ENCODE measurements at regions not wholly inside any gene's neighbourhood (a gene's known extent, or its start where the extent isn't known, plus 50 kb on each side); places are given as distances from the start of the nearest gene placed in this dataset.

GRCh38 chr10:44201656-44202055 lies 183.2 kb downstream of the CXCL12 start:
- WGBS = 79% methylated on average over 2 of the region's 2 CpGs
- Histone ChIP-seq H3K4me1 (ENCODE audit: insufficient read depth) (no peaks in the 10 kb centered on the region), H3K36me3 (ENCODE audit: insufficient read depth) (no peaks in the 10 kb centered on the region), H3K27ac (ENCODE audit: low read depth) (no peak overlapping the region), H3K4me3 (ENCODE audit: low read depth, low read length) (no peak overlapping the region)
- DNase-seq (ENCODE audit: extremely low spot score) = no peak

GRCh38 chr10:44201011-44201410 lies 183.9 kb downstream of the CXCL12 start:
- Histone ChIP-seq H3K4me3 (ENCODE audit: low read depth, low read length) (no peak overlapping the region), H3K36me3 (ENCODE audit: insufficient read depth) (no peaks in the 10 kb centered on the region), H3K4me1 (ENCODE audit: insufficient read depth) (no peaks in the 10 kb centered on the region), H3K27ac (ENCODE audit: low read depth) (no peak overlapping the region)
- WGBS = 96% methylated on average over 6 of the region's 6 CpGs
- no peak for DNase-seq (ENCODE audit: extremely low spot score)

DNA sequence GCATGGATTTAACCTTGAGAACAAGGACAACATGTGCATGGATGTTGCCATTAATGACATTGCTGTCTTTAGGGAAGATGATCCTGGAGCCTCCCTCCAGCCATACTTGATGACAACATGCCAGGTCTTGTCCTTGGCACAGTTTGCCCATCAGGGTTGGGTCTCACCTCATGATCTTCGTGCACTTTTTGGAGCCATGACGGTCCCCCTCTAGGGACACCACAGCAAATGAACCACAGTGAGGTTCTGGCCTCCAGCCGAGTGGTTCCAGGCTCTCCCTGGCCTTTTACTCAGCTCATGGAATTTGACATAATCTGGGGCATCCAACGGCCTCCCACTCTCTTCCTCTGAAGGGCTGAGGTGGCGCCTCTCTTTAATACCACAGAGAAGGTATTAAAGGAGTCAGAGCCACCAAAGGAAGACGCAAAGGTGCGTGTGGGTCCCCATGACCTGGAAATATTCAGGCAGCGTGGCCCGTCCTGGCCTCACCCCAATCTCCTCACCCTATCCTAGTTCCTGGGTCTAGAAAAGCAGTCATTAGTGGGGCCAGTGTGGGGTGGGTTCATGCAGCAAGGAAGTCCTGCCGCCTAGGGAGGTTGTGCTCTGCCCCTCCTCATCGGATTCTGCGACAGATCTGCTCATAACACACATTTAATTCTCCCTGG lies 184.8 kb downstream of the CXCL12 start:
- no peaks in the 10 kb centered on the region for H3K36me3 ChIP-seq (ENCODE audit: insufficient read depth)
- H3K27ac ChIP-seq (ENCODE audit: low read depth) = no peak overlapping the region
- H3K4me3 ChIP-seq (ENCODE audit: low read depth, low read length) = no peak overlapping the region
- 97% methylated on average over 12 of the region's 12 CpGs for WGBS
- H3K4me1 ChIP-seq (ENCODE audit: insufficient read depth) = no peaks in the 10 kb centered on the region
- DNase-seq (ENCODE audit: extremely low spot score) = no peak

GRCh38 chr10:44199267-44199666 lies 185.6 kb downstream of the CXCL12 start:
- Histone ChIP-seq H3K27ac (ENCODE audit: low read depth) (no peak overlapping the region), H3K4me3 (ENCODE audit: low read depth, low read length) (no peak overlapping the region), H3K36me3 (ENCODE audit: insufficient read depth) (no peaks in the 10 kb centered on the region), H3K4me1 (ENCODE audit: insufficient read depth) (no peaks in the 10 kb centered on the region)
- no peak for DNase-seq (ENCODE audit: extremely low spot score)
- 97% methylated on average over 3 of the region's 3 CpGs for WGBS

DNA sequence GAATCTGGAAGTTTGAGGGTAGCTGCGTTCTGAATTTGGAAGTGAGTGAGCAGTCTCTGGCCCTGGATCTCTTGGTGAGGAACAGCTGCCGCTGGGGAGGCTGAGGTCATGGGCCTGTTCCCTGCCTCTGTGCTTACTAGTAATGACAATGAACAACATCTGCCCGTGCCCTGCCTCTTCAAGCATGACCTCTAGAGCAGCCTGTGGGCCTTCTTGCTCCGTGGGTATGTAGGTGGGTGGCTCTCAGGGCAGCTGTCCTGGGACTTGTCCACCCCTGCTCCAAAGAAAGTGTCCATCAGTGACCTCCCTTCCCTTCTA lies 186.2 kb downstream of the CXCL12 start:
- 69% methylated on average over 4 of the region's 4 CpGs for WGBS

GRCh38 chr10:44198096-44198779 lies 186.7 kb downstream of the CXCL12 start:
- peak overlapping the region; percentile 49 for H3K27ac ChIP-seq (ENCODE audit: low read depth)
- H3K36me3 ChIP-seq (ENCODE audit: insufficient read depth) = no peaks in the 10 kb centered on the region
- DNase-seq (ENCODE audit: extremely low spot score) = no peak
- 64% methylated on average over 4 of the region's 4 CpGs for WGBS
- no peak overlapping the region for H3K4me3 ChIP-seq (ENCODE audit: low read depth, low read length)
- H3K4me1 ChIP-seq (ENCODE audit: insufficient read depth) = no peaks in the 10 kb centered on the region

More for the DNA sequence above, 186.2 kb downstream of the CXCL12 start:
- no peak overlapping the region for H3K4me3 ChIP-seq (ENCODE audit: low read depth, low read length)
- no peak overlapping the region for H3K27ac ChIP-seq (ENCODE audit: low read depth)
- no peak for DNase-seq (ENCODE audit: extremely low spot score)
- H3K36me3 ChIP-seq (ENCODE audit: insufficient read depth) = no peaks in the 10 kb centered on the region
- no peaks in the 10 kb centered on the region for H3K4me1 ChIP-seq (ENCODE audit: insufficient read depth)

GRCh38 chr10:44197646-44198045 lies 187.3 kb downstream of the CXCL12 start:
- Histone ChIP-seq H3K27ac (ENCODE audit: low read depth) (peak overlapping the region; percentile 49), H3K4me1 (ENCODE audit: insufficient read depth) (no peaks in the 10 kb centered on the region), H3K36me3 (ENCODE audit: insufficient read depth) (no peaks in the 10 kb centered on the region), H3K4me3 (ENCODE audit: low read depth, low read length) (no peak overlapping the region)
- 97% methylated on average over 3 of the region's 3 CpGs for WGBS
- DNase-seq (ENCODE audit: extremely low spot score) = no peak

DNA sequence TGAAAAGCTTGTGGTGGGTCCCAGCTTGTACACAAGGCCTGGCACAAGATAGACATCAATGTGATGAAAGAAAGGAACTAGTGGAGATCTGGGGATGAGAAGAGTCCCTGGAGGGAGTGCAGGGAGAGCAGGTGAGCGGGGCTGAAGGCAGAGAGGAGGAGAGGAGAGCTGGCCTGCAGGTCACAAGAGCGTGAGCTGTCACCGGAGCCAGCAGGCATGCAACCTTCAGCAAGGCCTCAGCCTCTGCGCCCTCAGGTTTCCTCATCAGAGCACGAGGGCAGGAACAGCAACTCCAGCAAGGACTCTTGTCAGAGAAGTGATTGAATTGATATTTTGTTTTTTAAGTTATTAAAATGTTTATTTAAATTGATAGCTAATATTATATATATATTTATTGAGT lies 188.6 kb downstream of the CXCL12 start:
- H3K36me3 ChIP-seq (ENCODE audit: insufficient read depth) = no peaks in the 10 kb centered on the region
- no peak overlapping the region for H3K4me3 ChIP-seq (ENCODE audit: low read depth, low read length)
- 98% methylated on average over 5 of the region's 5 CpGs for WGBS
- no peak for DNase-seq (ENCODE audit: extremely low spot score)
- no peak overlapping the region for H3K27ac ChIP-seq (ENCODE audit: low read depth)
- no peaks in the 10 kb centered on the region for H3K4me1 ChIP-seq (ENCODE audit: insufficient read depth)

- H3K36me3 ChIP-seq (ENCODE audit: insufficient read depth) = no peaks in the 10 kb centered on the region
- no peaks in the 10 kb centered on the region for H3K4me1 ChIP-seq (ENCODE audit: insufficient read depth)
- H3K27ac ChIP-seq (ENCODE audit: low read depth) = no peak overlapping the region
- WGBS = 91% methylated on average over 2 of the region's 2 CpGs
- no peak for DNase-seq (ENCODE audit: extremely low spot score)
- H3K4me3 ChIP-seq (ENCODE audit: low read depth, low read length) = no peak overlapping the region
These were observed 188.9 kb downstream of the CXCL12 start for GRCh38 chr10:44196008-44196320.

GRCh38 chr10:44195112-44196007 lies 189.5 kb downstream of the CXCL12 start:
- H3K27ac ChIP-seq (ENCODE audit: low read depth) = no peak overlapping the region
- DNase-seq (ENCODE audit: extremely low spot score) = no peak
- H3K4me3 ChIP-seq (ENCODE audit: low read depth, low read length) = no peak overlapping the region
- H3K36me3 ChIP-seq (ENCODE audit: insufficient read depth) = no peaks in the 10 kb centered on the region
- WGBS = 51% methylated on average over 9 of the region's 9 CpGs
- no peaks in the 10 kb centered on the region for H3K4me1 ChIP-seq (ENCODE audit: insufficient read depth)

DNA sequence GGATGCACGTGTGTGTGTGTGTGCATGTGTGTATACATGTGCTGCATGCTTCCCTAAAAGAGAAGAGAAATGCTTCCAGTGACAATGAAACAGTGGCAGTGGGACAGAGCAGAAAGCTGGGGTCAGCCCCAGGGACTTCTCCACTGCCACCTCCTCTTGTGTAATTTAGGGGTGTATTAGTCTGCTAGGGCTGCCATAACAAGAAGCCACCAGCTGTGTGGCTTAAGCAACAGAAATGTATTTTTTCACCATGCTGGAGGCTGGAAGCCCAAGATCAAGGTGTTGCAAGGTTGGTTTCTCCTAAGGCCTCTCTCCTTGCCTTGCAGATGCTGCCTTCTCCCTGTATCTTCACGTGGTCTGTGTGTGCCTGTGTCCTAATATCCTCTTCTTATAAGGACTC lies 190.5 kb downstream of the CXCL12 start:
- Histone ChIP-seq H3K4me1 (ENCODE audit: insufficient read depth) (no peaks in the 10 kb centered on the region), H3K4me3 (ENCODE audit: low read depth, low read length) (no peak overlapping the region), H3K27ac (ENCODE audit: low read depth) (no peak overlapping the region), H3K36me3 (ENCODE audit: insufficient read depth) (no peaks in the 10 kb centered on the region)
- WGBS = 93% methylated on average over 2 of the region's 2 CpGs
- DNase-seq (ENCODE audit: extremely low spot score) = no peak

DNA sequence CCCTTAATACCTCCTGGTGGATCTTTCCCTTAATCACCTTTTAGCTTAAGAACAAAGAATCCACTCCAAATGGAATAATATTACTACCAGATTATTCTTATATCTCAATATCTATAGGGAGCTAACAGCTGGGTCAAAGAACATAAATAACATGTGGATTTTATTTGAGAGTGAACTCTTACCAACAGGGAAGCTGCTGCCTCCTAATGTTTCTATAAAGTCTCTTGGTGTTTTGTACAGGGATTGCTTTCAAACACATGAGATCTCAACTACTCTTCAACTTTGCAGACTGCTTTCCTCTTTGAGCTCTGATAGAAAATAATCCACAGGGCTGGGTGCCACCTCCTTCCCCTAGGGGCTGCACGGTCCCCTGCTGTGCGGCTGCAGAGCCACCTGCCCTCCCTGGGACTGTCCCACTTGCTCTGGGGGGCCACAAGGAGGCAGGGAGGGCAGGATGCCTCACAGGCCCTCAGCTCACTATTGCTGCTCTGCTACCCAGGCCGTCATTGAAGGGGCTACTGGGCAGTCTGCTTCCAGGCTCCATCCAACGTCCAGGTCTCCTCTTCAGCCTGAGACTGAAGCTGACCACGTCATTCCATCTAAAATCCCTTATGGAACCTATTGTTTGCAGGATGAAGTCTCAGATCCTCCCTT lies 191.2 kb downstream of the CXCL12 start:
- Histone ChIP-seq H3K4me1 (ENCODE audit: insufficient read depth) (no peaks in the 10 kb centered on the region), H3K36me3 (ENCODE audit: insufficient read depth) (no peaks in the 10 kb centered on the region), H3K4me3 (ENCODE audit: low read depth, low read length) (no peak overlapping the region), H3K27ac (ENCODE audit: low read depth) (no peak overlapping the region)
- DNase-seq (ENCODE audit: extremely low spot score) = no peak
- 89% methylated on average over 5 of the region's 5 CpGs for WGBS

DNA sequence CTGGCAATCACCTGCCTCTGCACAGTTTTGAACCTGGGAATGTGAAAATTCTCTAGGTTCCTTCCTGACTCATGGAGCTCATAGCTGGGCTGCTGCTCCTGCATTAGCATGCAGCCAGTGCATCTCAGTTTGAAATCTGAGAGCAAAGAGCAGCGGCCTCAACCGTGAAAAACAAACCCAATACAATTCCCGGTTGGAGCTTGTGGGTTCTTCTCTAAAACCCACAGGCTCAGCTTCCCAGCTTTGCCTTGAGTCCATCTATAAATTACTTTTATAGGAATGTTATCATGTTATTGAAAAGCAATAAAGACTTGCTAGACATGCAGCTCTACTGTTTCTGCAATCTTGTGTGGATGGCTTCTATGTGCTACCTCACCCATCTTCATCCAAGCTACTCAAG lies 191.7 kb downstream of the CXCL12 start:
- no peaks in the 10 kb centered on the region for H3K4me1 ChIP-seq (ENCODE audit: insufficient read depth)
- no peak for DNase-seq (ENCODE audit: extremely low spot score)
- no peak overlapping the region for H3K4me3 ChIP-seq (ENCODE audit: low read depth, low read length)
- 83% methylated on average over 3 of the region's 3 CpGs for WGBS
- H3K27ac ChIP-seq (ENCODE audit: low read depth) = no peak overlapping the region
- H3K36me3 ChIP-seq (ENCODE audit: insufficient read depth) = no peaks in the 10 kb centered on the region

GRCh38 chr10:44192435-44192834 lies 192.5 kb downstream of the CXCL12 start:
- Histone ChIP-seq H3K4me3 (ENCODE audit: low read depth, low read length) (no peak overlapping the region), H3K4me1 (ENCODE audit: insufficient read depth) (no peaks in the 10 kb centered on the region), H3K36me3 (ENCODE audit: insufficient read depth) (no peaks in the 10 kb centered on the region), H3K27ac (ENCODE audit: low read depth) (no peak overlapping the region)
- WGBS = 97% methylated on average over 6 of the region's 6 CpGs
- DNase-seq (ENCODE audit: extremely low spot score) = no peak
